NCI-H524 (cell line): ENCODE measurements at regions not wholly inside any gene's neighbourhood (a gene's known extent, or its start where the extent isn't known, plus 50 kb on each side); places are given as distances from the start of the nearest gene placed in this dataset.
"Not testable (repeated sequence)": the region's sequence is repeated elsewhere in the genome, so short reads cannot be mapped to it uniquely, and the experiment has no call there.

ENCODE experiments used
- DNase-seq, 2 experiments: peaks; one replicate each; lab custom pipeline; 2025; lab: John Stamatoyannopoulos, UW

GRCh38 chr5:62222305-62222704, 83.7 kb upstream of the KIF2A start:
- not testable (repeated sequence) for DNase-seq

GRCh38 chr5:62223312-62223670, 82.7 kb upstream of the KIF2A start:
- DNase-seq = not testable (repeated sequence)

GRCh38 chr5:62224987-62225601, 80.9 kb upstream of the KIF2A start:
- not testable (repeated sequence) for DNase-seq

GRCh38 chr5:62230876-62231388, 75.1 kb upstream of the KIF2A start:
- not testable (repeated sequence) for DNase-seq

- DNase-seq = no peak
Observed at GRCh38 chr5:62231576-62231975, 74.4 kb upstream of the KIF2A start.

- DNase-seq = not testable (repeated sequence)
Observed at GRCh38 chr5:62232218-62232617, 73.8 kb upstream of the KIF2A start.

GRCh38 chr5:62233083-62234046, 72.6 kb upstream of the KIF2A start:
- not testable (repeated sequence) for DNase-seq

- DNase-seq = not testable (repeated sequence)
Observed at GRCh38 chr5:62236593-62236992, 69.4 kb upstream of the KIF2A start.

- DNase-seq = not testable (repeated sequence)
Observed at GRCh38 chr5:62237944-62238343, 68.1 kb upstream of the KIF2A start.

GRCh38 chr5:62238584-62238983, 67.4 kb upstream of the KIF2A start:
- DNase-seq = not testable (repeated sequence)

- DNase-seq = not testable (repeated sequence)
Observed at GRCh38 chr5:62240494-62240893, 65.5 kb upstream of the KIF2A start.

- DNase-seq = not testable (repeated sequence)
Observed at GRCh38 chr5:62242000-62242399, 64.0 kb upstream of the KIF2A start.

GRCh38 chr5:62243046-62243445, 63.0 kb upstream of the KIF2A start:
- not testable (repeated sequence) for DNase-seq

GRCh38 chr5:62248192-62248591, 57.8 kb upstream of the KIF2A start:
- peak in 1 of 2 experiments; percentile 36 for DNase-seq

GRCh38 chr5:62250085-62250484, 55.9 kb upstream of the KIF2A start:
- DNase-seq = not testable (repeated sequence)

GRCh38 chr5:62250919-62251318, 55.1 kb upstream of the KIF2A start:
- DNase-seq = not testable (repeated sequence)

GRCh38 chr5:62252519-62252918, 53.5 kb upstream of the KIF2A start:
- not testable (repeated sequence) for DNase-seq

GRCh38 chr5:62255551-62255950, 50.5 kb upstream of the KIF2A start:
- DNase-seq = not testable (repeated sequence)

- DNase-seq = peak; percentile 88 to 93
Observed at GRCh38 chr5:62256161-62257019, 49.6 kb upstream of the KIF2A start.
